Ishikawa (cell line): ENCODE measurements at regions not wholly inside any gene's neighbourhood (a gene's known extent, or its start where the extent isn't known, plus 50 kb on each side); places are given as distances from the start of the nearest gene placed in this dataset.

Experiments used
- CEBPB ChIP-seq: IDR thresholded peaks from 2 replicates; pipeline ENCODE4 v1.6.1; 2012
- CREB1 ChIP-seq: IDR thresholded peaks from 2 replicates; pipeline ENCODE4 v1.6.1; 2012; ENCODE audit warnings: low read depth
- EGR1 ChIP-seq: IDR thresholded peaks from 2 replicates; pipeline ENCODE4 v1.6.1; 2012
- EP300 ChIP-seq: IDR thresholded peaks from 2 replicates; pipeline ENCODE4 v1.6.1; 2012; ENCODE audit warnings: borderline replicate concordance
- FOXM1 ChIP-seq: IDR thresholded peaks from 2 replicates; pipeline ENCODE4 v1.6.1; 2012; ENCODE audit warnings: low read depth, borderline replicate concordance
- MAX ChIP-seq: IDR thresholded peaks from 2 replicates; pipeline ENCODE4 v1.6.1; 2012
- NFIC ChIP-seq: IDR thresholded peaks from 2 replicates; pipeline ENCODE4 v1.6.1; 2012
- RAD21 ChIP-seq: IDR thresholded peaks from 2 replicates; pipeline ENCODE4 v1.6.1; 2012; ENCODE audit warnings: low read depth
- TAF1 ChIP-seq: IDR thresholded peaks from 2 replicates; pipeline ENCODE4 v1.6.1; 2012; ENCODE audit warnings: low read depth, mild to moderate bottlenecking
- TCF12 ChIP-seq: IDR thresholded peaks from 2 replicates; pipeline ENCODE4 v1.6.1; 2012; ENCODE audit warnings: low read depth
- TEAD4 ChIP-seq: IDR thresholded peaks from 2 replicates; pipeline ENCODE4 v1.6.1; 2012
- USF1 ChIP-seq: IDR thresholded peaks from 2 replicates; pipeline ENCODE4 v1.6.1; 2012
- YY1 ChIP-seq: IDR thresholded peaks from 2 replicates; pipeline ENCODE4 v1.6.1; 2012; ENCODE audit warnings: low read depth
- ZBTB7A ChIP-seq: IDR thresholded peaks from 2 replicates; pipeline ENCODE4 v1.6.1; 2012; ENCODE audit warnings: low read depth
- TF ChIP-seq, protein P1 (sequence below): IDR thresholded peaks from 2 replicates; pipeline ENCODE4 v1.6.1; 2012; ENCODE audit warnings: low read depth, mild to moderate bottlenecking

GRCh38 chr17:74089380-74089779, 114.1 kb upstream of the RPL38 start:
- no peak for TF ChIP-seq MAX
- no peak for TF ChIP-seq USF1
- no peak for TF ChIP-seq EGR1
- TF ChIP-seq TAF1: no peak
- no peak for TF ChIP-seq ZBTB7A
- TF ChIP-seq, protein P1, sequence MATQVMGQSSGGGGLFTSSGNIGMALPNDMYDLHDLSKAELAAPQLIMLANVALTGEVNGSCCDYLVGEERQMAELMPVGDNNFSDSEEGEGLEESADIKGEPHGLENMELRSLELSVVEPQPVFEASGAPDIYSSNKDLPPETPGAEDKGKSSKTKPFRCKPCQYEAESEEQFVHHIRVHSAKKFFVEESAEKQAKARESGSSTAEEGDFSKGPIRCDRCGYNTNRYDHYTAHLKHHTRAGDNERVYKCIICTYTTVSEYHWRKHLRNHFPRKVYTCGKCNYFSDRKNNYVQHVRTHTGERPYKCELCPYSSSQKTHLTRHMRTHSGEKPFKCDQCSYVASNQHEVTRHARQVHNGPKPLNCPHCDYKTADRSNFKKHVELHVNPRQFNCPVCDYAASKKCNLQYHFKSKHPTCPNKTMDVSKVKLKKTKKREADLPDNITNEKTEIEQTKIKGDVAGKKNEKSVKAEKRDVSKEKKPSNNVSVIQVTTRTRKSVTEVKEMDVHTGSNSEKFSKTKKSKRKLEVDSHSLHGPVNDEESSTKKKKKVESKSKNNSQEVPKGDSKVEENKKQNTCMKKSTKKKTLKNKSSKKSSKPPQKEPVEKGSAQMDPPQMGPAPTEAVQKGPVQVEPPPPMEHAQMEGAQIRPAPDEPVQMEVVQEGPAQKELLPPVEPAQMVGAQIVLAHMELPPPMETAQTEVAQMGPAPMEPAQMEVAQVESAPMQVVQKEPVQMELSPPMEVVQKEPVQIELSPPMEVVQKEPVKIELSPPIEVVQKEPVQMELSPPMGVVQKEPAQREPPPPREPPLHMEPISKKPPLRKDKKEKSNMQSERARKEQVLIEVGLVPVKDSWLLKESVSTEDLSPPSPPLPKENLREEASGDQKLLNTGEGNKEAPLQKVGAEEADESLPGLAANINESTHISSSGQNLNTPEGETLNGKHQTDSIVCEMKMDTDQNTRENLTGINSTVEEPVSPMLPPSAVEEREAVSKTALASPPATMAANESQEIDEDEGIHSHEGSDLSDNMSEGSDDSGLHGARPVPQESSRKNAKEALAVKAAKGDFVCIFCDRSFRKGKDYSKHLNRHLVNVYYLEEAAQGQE: no peak
- no peak for TF ChIP-seq YY1
- no peak for TF ChIP-seq CREB1
- TF ChIP-seq TCF12: no peak
- TF ChIP-seq TEAD4: no peak
- no peak for TF ChIP-seq FOXM1
- TF ChIP-seq CEBPB: no peak
- TF ChIP-seq RAD21: no peak
- TF ChIP-seq NFIC: no peak
- TF ChIP-seq EP300: no peak

GRCh38 chr17:74089869-74090464, 113.5 kb upstream of the RPL38 start:
- TF ChIP-seq USF1: no peak
- peak; percentile 82 for TF ChIP-seq RAD21

DNA sequence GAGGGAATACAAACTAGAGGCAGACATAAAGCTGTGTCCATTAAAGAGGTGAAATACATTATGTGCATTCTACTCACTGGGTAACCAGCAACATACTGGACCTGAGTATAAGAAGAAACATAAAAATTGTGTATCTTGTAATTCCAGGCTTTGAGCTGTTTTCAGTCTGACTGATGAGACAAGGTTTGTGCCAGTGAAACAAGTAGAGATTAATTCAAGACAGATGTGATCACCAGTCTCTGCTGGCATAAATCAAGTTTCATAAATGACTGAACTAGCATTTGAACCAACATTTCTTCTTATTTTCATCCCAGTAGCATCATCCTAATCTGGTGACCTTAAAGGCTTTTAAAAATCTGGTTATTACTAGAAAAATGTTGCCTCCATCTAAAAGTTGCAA, 108.8 kb upstream of the RPL38 start:
- no peak for TF ChIP-seq CREB1
- TF ChIP-seq EGR1: no peak
- no peak for TF ChIP-seq FOXM1
- TF ChIP-seq YY1: no peak

- TF ChIP-seq CEBPB (no peak), NFIC (no peak), MAX (no peak), CREB1 (no peak), FOXM1 (no peak), ZBTB7A (no peak), USF1 (no peak), EP300 (no peak), YY1 (no peak), TAF1 (no peak), RAD21 (no peak), EGR1 (no peak), TEAD4 (no peak), TCF12 (no peak)
- TF ChIP-seq, protein P1: no peak
Observed at GRCh38 chr17:74096456-74096855, 107.0 kb upstream of the RPL38 start.

DNA sequence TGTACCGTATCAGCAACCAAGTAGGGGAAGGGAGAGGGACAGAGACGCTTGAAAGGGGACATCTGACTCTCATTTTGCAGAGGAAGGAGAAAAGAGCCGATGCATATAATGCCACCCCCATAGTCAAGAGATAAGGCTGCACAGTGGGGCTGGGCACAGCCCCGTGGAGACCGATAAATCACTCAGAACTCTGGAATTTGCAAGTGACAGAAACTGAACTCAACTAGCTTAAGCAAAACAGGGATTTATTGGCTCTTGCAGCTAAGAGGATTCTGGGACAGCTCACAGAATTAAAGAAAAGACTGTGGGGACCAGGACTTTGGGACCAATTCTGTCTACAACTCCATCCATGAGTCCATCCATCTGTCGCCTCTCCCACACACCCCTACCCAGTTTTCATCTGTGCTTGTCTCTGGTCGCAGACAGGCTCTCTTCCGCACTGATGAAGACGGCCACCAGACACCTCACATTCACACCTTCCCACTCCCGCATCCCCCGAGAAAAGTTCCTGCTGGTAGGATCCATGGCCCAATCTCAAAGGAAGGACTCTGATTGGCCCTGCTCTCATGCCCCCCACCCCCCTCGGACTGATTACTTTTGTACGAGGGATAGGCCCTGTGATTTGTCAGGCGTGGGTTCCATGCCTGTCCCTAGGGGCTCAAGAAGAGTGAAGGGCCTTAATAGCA, 105.9 kb upstream of the RPL38 start:
- TF ChIP-seq USF1 (no peak), EP300 (no peak), CEBPB (no peak), ZBTB7A (no peak), RAD21 (no peak), FOXM1 (no peak), NFIC (no peak), TAF1 (no peak)
